Heart left ventricle (tissue), 13 donors: ENCODE measurements at regions not wholly inside any gene's neighbourhood (a gene's known extent, or its start where the extent isn't known, plus 50 kb on each side); places are given as distances from the start of the nearest gene placed in this dataset.
"Not testable (repeated sequence)": the region's sequence is repeated elsewhere in the genome, so short reads cannot be mapped to it uniquely, and the experiment has no call there.

Source experiments
- POLR2A ChIP-seq, 2 donors: fragments of 450-650 bp; IDR thresholded peaks; one replicate each; pipeline ENCODE4 v1.6.1; 2017; ENCODE audit warnings: antibody characterized with exemption in 2 of 2, mild to moderate bottlenecking in 2 of 2, moderate library complexity in 2 of 2
- TF ChIP-seq, protein P1 (sequence below), 12 donors: fragments of 200-600 bp; sonication (generic) in 4 of 12; IDR thresholded peaks; one replicate each; pipeline versions ENCODE4 v1.5.0 to v1.8.0; 2018 to 2022; ENCODE audit warnings: antibody characterized with exemption in 12 of 12, mild to moderate bottlenecking in 5 of 12
- donor health status: ischemic (EF 13 %, LVEDD 7.1; RV severe dilation, severe dysfunction).
- donor health status: DM: no; HTN: yes; CAD: no.
- donor health status: DM: no; HTN: no; CAD: no.
- donor health status: ischemic (EF 25% LVEDD 6.9; RV normal size, moderate dysfunction).
- donor health status: ischemic (EF 25% LVEDD 5.7; RV mildly dilated, moderate dysfunction).
- donor health status: ischemic (EF 35%, LVEDD 5.7; RV mildly dilated, moderate dysfunction).
- donor health status: nonischemic (EF 11% LVEDD 7.7; RV severe dilation, severe dysfunction).
- donor health status: DM: yes; HTN: yes; CAD: no.
- donor health status: PGD.
- donor health status: ischemic (EF 29% LVEDD 5.4; RV normal size, mild dysfunction).
- donor health status: nonischemic (EF 23%, LVEDD 6.1; RV moderate dilation, normal function).

DNA sequence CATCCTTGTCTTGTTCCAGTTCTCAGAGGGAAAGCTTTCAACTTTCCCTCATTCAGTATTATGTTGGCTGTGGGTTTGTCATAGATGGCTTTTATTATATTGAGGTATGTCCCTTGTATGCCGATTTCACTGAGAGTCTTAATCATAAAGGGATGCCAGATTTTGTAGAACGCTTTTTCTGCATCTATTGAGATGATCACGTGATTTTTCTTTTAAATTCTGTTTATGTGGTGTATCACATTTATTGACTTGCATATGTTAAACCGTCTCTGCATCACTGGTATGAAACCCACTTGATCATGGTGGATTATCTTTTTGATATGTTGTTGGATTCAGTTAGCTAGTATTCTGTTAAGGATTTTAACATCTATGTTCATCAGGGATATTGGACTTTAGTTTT, 313.7 kb upstream of the AMOT start:
- TF ChIP-seq, protein P1, sequence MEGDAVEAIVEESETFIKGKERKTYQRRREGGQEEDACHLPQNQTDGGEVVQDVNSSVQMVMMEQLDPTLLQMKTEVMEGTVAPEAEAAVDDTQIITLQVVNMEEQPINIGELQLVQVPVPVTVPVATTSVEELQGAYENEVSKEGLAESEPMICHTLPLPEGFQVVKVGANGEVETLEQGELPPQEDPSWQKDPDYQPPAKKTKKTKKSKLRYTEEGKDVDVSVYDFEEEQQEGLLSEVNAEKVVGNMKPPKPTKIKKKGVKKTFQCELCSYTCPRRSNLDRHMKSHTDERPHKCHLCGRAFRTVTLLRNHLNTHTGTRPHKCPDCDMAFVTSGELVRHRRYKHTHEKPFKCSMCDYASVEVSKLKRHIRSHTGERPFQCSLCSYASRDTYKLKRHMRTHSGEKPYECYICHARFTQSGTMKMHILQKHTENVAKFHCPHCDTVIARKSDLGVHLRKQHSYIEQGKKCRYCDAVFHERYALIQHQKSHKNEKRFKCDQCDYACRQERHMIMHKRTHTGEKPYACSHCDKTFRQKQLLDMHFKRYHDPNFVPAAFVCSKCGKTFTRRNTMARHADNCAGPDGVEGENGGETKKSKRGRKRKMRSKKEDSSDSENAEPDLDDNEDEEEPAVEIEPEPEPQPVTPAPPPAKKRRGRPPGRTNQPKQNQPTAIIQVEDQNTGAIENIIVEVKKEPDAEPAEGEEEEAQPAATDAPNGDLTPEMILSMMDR (IDR thresholded peaks at IDR 0.05) = not testable (repeated sequence)
- TF ChIP-seq POLR2A (IDR thresholded peaks at IDR 0.05) = not testable (repeated sequence)
